ENCODE measurements at regions not wholly inside any gene's neighbourhood (a gene's known extent, or its start where the extent isn't known, plus 50 kb on each side); places are given as distances from the start of the nearest gene placed in this dataset.

- TF ChIP-seq POLR2AphosphoS5 (IDR thresholded peaks at IDR 0.05; ENCODE audit: low read depth, low read length) (no peak), FOXP2 (optimal IDR thresholded peaks at IDR 0.05; ENCODE audit: borderline replicate concordance, extremely low read depth, extremely low read length, insufficient read depth) (no peak), TAF1 (IDR thresholded peaks at IDR 0.05; ENCODE audit: borderline replicate concordance, insufficient read depth, low read length) (no peak), SIN3A (IDR thresholded peaks at IDR 0.05; ENCODE audit: borderline replicate concordance, insufficient read depth, low read length) (no peak)
These were observed 64.3 kb upstream of the BCL6 start for GRCh38 chr3:187809612-187809991.

Data from PFSK-1 (cell line).